ENCODE measurements at regions not wholly inside any gene's neighbourhood (a gene's known extent, or its start where the extent isn't known, plus 50 kb on each side); places are given as distances from the start of the nearest gene placed in this dataset.

DNA sequence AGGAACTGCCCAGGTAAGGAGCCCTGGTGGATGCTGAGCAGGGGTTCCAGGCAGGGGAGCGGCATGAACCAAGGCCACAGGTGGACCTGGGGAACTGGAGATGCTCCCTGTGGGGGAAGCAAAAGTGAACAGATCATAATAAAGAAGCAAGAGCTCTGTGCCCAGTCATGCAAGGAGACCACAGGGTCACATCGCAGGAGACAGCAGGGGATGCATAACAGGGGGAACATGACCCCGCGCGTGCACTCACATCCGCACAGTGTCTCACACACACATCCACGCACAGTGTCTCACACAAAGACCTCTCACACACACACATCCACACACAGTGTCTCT, 473.3 kb upstream of the HS6ST1 start:
- DNase-seq (ENCODE audit: low spot score) = no peak

- DNase-seq (ENCODE audit: low spot score) = no peak
Measured at GRCh38 chr2:128792476-128793054, 473.9 kb upstream of the HS6ST1 start.

DNA sequence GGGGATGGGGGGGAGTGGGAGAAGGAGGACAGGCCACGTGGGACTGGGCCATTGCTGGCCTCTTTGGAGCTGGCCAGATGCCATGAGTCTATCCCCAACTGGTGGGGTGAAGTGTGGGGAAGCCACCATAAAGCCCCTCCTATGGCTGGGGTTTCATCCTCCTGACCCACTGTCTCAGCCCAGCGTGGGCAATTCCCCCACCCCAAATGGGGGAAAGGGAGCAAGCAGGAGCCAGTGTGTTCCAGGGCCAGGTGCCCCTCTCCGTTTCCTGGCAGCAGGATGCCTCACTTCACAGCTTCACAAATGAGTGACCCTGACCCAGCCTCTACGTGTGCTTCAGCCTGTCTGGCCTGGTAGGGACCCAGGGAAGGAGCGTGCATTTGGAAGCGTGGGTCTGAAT, 474.7 kb upstream of the HS6ST1 start:
- no peak for DNase-seq (ENCODE audit: low spot score)

DNA sequence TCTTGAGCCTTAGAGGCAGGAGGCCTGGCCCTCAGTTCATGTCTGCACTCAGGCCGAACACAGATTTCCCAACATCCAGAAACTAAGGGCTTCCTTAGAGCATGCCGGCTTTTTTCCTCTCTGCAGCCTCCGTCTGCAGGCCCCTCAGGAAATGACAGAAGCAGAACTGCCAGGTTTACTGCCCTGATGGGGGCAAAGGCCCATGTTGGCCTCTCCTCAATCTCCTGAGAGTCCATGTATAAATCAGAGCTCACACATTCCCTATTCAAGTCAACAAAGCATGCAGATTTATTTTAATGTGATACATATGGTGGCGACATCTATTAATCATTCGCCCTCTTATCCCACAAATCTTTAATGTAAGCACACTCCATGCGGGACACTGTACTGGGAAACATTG, 475.6 kb upstream of the HS6ST1 start:
- DNase-seq (ENCODE audit: low spot score) = no peak

GRCh38 chr2:128796321-128796720, 477.7 kb upstream of the HS6ST1 start:
- DNase-seq (ENCODE audit: low spot score) = no peak

DNA sequence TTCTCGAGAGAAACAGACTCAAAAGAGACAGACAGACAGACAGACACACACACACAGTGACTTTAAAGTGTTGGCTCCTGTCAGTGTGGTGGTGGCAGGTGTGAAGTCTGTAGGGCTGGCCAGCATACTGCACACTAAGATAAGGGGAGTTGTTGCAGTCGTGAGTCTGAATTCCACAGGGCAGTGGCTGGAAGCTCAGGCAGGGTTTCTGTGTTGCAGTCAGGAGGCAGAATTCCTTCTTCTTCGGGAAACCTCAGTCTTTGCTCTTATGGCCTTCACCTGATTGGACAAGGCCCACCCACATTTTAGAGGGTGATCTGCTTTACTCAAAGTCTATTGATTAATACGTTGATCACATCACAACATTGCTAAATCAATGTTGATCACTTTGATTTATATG, 478.4 kb upstream of the HS6ST1 start:
- no peak for DNase-seq (ENCODE audit: low spot score)

DNA sequence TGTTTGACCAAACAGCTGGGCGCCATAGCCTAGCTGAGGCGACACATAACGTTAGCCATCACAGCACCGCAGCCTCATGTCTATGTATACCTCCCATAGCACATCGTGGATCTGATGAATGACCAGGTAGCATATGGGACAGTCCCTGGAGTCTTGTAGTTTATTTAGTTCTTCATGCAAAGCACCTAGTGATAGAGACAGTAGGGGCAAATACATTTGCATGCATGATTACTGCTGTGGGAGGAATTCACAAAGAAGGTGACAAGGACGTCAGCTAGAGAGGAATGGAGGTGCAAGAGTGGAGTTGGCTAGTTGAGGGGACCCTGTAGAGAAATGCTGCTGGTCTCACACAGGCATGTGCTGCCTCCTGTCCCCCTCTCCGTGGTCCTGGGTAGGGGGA, 478.9 kb upstream of the HS6ST1 start:
- DNase-seq (ENCODE audit: low spot score) = no peak

DNA sequence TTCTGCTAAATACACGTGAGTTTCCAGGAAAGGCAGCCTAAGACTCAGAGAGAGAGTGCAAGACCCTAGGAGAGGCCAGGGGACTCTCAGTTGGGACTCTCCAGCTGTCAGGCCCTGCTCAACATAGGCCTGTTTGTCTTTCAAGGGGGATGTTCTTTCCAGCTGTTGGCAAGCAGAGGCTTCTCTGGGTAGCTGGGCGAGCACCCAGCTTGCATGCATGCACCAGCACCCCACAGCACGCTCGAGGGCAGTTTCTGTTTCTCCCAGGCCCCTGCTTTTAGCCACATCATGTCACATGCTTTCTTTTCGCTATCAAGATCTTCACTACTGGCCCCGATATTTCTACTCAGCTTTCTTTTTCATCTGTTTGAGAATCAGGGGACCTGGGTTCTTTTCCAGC, 479.3 kb upstream of the HS6ST1 start:
- DNase-seq (ENCODE audit: low spot score) = no peak

GRCh38 chr2:128798502-128799283, 480.0 kb upstream of the HS6ST1 start:
- DNase-seq (ENCODE audit: low spot score) = no peak

GRCh38 chr2:128799284-128799552, 480.6 kb upstream of the HS6ST1 start:
- no peak for DNase-seq (ENCODE audit: low spot score)

DNA sequence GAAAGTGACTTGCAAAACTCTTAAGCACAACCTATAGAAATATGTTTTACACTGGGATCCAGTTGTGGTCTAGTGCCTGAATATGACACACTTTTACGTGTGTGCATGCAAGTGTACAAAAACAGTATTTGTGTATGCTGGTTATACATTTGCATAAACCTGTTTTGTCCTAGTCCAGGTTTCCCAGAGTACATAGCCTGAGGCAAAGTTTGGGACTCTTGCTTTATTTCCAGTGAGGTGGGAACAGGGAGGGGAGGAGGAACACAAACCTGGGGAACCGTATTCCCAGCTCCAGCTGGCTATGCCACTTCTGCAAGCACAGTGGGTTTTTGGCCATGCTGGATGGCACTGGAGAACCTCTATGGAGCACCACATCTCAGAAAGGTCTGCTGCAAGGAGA, 481.1 kb upstream of the HS6ST1 start:
- DNase-seq (ENCODE audit: low spot score) = no peak

DNA sequence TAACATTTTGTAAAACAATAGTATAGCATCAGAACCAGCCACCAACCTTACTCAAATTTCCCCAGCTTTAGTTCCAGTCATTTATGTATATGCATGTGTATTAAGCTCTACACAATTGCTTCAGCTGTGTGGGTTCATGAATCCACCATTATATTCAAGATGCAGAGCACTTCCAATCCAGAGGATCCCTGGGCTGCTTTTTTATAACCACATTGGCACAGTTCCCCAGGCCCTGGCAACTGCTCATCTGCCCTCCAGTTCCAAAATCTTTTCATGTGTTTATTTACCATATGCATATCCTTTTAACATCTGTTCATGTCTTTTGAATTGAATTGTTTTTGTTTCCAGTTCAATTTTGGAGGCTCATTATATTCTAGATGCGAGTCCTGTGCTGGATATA, 482.9 kb upstream of the HS6ST1 start:
- DNase-seq (ENCODE audit: low spot score) = no peak

DNA sequence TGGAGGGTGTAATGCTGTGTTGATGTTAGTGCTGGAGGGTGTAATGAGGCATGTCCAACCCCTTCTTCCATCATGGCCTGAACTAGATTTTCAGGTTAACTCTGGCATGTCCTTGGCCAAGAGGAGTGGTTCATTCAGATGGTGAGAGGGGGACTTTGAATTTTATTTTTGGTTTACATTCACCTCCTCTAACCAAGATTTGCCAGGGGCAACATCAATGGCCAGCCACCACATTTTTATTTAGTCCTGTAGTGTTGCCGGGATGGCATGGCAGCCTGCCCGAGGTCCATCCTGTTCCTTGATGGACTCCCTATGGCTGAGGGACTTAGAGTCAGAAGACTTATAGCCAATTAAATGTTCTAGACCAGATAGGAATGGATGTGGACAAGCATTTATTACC, 484.6 kb upstream of the HS6ST1 start:
- no peak for DNase-seq (ENCODE audit: low spot score)

DNA sequence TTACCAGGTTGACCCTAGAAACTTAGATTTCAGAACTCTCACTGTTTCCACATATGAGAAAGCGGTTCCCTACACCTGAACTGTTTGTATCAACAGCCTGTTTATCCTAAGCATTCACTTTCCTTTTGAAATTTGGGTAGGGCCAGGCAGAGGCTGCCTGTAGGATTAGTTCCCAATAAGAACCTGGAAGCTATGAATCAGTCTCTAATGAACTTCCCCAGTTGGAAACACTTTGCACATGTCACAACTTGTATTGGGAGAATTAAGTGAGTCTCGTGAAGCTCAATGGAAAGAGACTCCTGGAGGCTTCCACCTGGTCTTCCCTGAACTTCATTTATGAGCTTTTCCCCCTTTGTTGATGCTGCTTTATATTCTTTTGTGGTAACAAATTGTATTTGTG, 486.6 kb upstream of the HS6ST1 start:
- DNase-seq (ENCODE audit: low spot score) = no peak

GRCh38 chr2:128805918-128806317, 487.2 kb upstream of the HS6ST1 start:
- no peak for DNase-seq (ENCODE audit: low spot score)

DNA sequence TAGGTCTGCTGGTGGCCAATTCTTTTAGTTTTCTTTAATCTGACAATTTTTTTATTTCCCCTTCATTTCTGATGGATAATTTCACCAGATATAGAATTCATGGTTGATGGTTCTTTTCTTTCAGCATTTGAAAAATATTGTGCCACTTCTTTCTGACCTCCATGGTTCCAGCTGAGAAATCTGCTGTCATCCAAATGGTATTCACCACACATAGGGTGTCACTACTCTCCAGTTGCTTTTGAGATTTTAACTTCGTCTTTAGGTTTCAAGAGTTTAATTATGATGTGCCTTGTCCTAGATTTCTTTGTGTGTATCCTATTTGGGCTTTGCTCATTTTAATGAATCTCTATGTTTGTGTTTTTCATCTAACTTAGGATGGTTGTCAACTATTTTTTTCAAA, 488.6 kb upstream of the HS6ST1 start:
- DNase-seq (ENCODE audit: low spot score) = no peak

DNA sequence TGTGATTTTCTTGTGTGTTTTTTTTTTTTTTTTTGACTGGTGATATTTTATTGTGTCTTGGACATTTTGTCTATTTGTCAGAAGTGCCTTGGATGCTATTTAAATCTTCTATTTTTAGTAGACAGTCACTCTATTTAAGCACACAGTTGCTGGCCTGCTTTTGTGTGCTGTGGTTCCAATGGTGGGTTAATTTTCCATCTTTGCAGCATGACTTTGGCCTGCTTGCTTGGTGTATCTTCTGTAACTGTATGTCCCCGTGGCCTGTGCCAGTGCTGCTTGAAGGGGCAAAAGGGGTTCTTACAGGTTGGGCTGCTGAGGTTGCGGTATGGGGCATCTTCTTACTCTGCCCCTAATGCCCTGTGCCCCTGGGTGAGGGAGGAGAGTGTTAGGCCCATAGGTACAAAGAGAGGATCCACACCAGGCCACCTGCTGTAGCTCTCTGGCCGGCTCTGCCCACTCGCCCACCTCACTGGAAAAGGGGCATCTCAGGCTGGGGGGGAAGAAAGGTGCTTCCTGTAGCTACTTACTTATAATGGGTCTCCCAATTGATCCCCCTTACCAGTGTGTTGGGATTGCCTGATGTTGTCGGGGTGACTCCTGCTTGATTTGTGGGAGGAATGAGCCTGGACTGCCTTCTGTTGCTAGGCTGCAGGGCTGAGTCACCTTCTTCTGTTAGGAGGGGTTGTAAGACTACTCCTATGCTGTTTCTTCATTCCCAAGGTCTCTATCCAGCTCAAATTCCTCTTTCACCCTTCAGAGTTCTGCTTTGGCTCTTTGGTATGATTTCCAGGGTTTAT, 490.0 kb upstream of the HS6ST1 start:
- DNase-seq (ENCODE audit: low spot score) = peak; percentile 31

DNA sequence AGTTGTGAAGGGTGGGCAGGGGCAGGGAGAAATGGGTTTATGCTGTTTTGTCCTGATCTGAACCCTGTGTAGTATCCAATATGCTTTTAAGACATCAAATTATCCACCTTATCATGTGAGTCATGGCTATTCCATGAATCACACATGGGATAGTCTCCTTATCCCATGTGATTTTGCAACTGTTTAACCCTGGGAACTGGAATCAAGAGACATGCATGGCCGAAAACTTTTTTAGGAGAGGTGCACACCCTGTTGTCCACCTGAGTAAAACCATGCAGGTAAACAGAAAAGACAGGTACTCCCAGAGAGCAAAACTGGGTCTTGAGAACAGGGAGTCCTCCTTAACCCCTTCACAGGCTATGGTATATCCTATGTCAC, 490.6 kb upstream of the HS6ST1 start:
- DNase-seq (ENCODE audit: low spot score) = peak; percentile 2

- no peak for DNase-seq (ENCODE audit: low spot score)
Measured at GRCh38 chr2:128809880-128810279, 491.2 kb upstream of the HS6ST1 start.

DNA sequence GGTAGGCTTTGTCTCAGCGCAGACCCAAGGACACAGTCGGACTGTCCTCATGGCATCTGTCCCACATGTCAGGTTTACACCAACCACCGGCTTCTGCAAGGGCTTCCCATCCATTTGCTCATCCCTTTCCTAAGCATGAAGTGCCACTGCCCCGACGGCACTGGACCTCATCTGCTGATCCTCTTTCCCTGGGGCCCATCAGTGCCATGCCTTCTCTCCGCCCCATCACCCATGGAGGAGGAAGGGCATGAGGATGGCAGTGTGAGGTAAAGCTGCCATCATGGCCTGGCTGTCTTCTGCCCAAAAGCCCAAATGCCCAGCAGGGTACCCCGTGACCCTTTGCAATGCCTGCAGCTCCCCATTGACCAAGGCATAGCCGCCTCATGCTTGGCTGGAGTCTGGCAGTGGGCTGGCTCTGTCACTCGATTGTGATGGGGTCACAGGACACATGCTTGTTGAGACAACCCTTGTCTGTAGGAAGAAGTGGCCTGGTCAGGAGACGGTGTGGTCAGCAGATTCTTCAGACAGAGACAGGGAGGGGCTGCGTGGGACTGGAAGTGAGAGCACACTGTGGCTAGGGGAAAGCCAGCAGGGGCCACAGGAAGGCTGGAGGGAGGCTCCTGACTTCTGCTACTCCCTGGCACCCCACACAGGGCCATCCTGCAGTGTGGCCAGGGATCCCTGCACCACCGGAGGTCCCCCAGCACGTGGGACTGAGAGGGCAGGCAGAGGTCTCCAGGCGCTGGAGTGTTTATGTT, 493.7 kb upstream of the HS6ST1 start:
- DNase-seq (ENCODE audit: low spot score) = no peak

GRCh38 chr2:128813352-128814034, 494.8 kb upstream of the HS6ST1 start:
- DNase-seq (ENCODE audit: low spot score) = no peak

DNA sequence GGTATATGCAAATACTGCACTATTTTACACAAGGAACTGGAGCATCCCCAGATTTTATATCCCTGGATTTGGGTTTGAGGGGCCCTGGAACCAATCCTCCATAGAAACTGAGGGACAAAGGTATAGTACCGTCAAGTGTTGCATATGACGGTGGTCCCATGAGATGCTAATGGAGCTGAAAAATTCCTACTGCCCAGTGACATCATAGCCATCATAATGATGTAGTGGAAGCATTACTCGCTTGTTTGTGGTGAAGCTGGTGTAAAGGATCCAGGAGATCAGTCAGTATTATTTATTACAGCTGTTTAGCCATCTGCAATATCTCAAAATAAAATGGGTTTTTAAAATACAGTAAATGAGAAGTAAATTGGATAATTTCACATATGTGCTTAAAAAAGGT, 496.6 kb upstream of the HS6ST1 start:
- no peak for DNase-seq (ENCODE audit: low spot score)
